SK-N-MC (cell line): ENCODE measurements at regions not wholly inside any gene's neighbourhood (a gene's known extent, or its start where the extent isn't known, plus 50 kb on each side); places are given as distances from the start of the nearest gene placed in this dataset.

Experiments used
- EZH2 ChIP-seq: fragments of 200-600 bp; sonication (generic); IDR thresholded peaks from one replicate; pipeline ENCODE4 v1.6.1; 2017; ENCODE audit warnings: antibody characterized with exemption
- POLR2AphosphoS5 ChIP-seq: IDR thresholded peaks from 2 replicates; pipeline ENCODE4 v1.6.1; 2012; ENCODE audit warnings: mild to moderate bottlenecking, low read depth, low read length, borderline replicate concordance

DNA sequence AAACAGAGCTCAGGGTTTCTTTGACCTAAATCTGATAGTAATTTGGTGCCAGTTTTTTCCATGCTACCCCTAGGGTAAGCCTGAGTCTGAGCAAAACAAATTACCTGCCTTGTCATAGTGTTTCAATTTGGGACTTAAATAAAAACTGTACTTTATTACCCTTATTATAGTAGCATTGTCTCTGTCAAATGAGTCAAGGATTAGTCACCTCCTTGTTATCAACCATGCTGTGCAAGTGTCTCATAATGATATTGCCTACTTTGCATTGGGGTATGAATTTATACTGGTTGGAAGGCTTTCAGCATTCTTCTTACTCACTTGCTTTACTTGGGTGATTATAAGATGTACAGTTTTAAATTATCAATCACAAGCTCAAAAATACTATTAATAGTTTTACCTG is 380.0 kb downstream of the LRFN5 start:
- TF ChIP-seq POLR2AphosphoS5 = no peak
- no peak for TF ChIP-seq EZH2
